Neural progenitor cell (in vitro differentiated cells): ENCODE measurements at regions not wholly inside any gene's neighbourhood (a gene's known extent, or its start where the extent isn't known, plus 50 kb on each side); places are given as distances from the start of the nearest gene placed in this dataset.
"Not testable (repeated sequence)": the region's sequence is repeated elsewhere in the genome, so short reads cannot be mapped to it uniquely, and the experiment has no call there.

ENCODE experiments used
- DNase-seq: peaks from one replicate; pipeline ENCODE4 v3.0.0-alpha.2; 2016; ENCODE audit warnings: low spot score
- H2AFZ ChIP-seq: fragments of 200-600 bp; sonication (generic); replicated peaks from 2 replicates; pipeline ENCODE4 v1.6.1; 2016; ENCODE audit warnings: antibody characterized with exemption
- H3F3A ChIP-seq: fragments of 200-600 bp; sonication (generic); 2 replicates; pipeline ENCODE4 v1.6.1; 2016; ENCODE audit warnings: antibody characterized with exemption, low read depth
- H3K27ac ChIP-seq: fragments of 200-600 bp; sonication (generic); 2 replicates; pipeline ENCODE4 v1.5.1; 2016; ENCODE audit warnings: mild to moderate bottlenecking
- H3K27me3 ChIP-seq: fragments of 200-600 bp; sonication (generic); 2 replicates; pipeline ENCODE4 v1.6.1; 2016; ENCODE audit warnings: mild to moderate bottlenecking, moderate library complexity
- H3K36me3 ChIP-seq: fragments of 200-600 bp; sonication (generic); 2 replicates; pipeline ENCODE4 v1.5.1; 2016
- H3K4me1 ChIP-seq: fragments of 200-600 bp; sonication (generic); 2 replicates; pipeline ENCODE4 v1.6.1; 2016; ENCODE audit warnings: mixed run types
- H3K4me2 ChIP-seq: fragments of 200-600 bp; sonication (generic); 2 replicates; pipeline ENCODE4 v1.6.1; 2016
- H3K4me3 ChIP-seq: fragments of 200-600 bp; sonication (generic); 2 replicates; pipeline ENCODE4 v1.5.1; 2016
- H3K79me2 ChIP-seq: fragments of 200-600 bp; sonication (generic); 2 replicates; pipeline ENCODE4 v1.6.1; 2016; ENCODE audit warnings: low read depth
- H3K9ac ChIP-seq: fragments of 200-600 bp; sonication (generic); 2 replicates; pipeline ENCODE4 v1.6.1; 2016
- H3K9me3 ChIP-seq: fragments of 200-600 bp; sonication (generic); 2 replicates; pipeline ENCODE4 v1.5.1; 2016; ENCODE audit warnings: low read depth
- H4K20me1 ChIP-seq: fragments of 200-600 bp; sonication (generic); 2 replicates; pipeline ENCODE4 v1.6.1; 2016; ENCODE audit warnings: low read depth
- H3K27ac Mint-ChIP-seq: 3 replicates; pipeline ENCODE4 v1.8.0; 2021; ENCODE audit warnings: mixed read lengths
- H3K27me3 Mint-ChIP-seq: 2 replicates; pipeline ENCODE4 v1.8.0; 2022; ENCODE audit warnings: low read depth, mild to moderate bottlenecking, inconsistent platforms, moderate library complexity, mixed read lengths; ENCODE audit not compliant: insufficient read depth
- H3K36me3 Mint-ChIP-seq: 3 replicates; pipeline ENCODE4 v1.8.0; 2021; ENCODE audit warnings: mixed read lengths
- H3K4me1 Mint-ChIP-seq: 3 replicates; pipeline ENCODE4 v1.8.0; 2021; ENCODE audit warnings: mixed read lengths
- H3K4me3 Mint-ChIP-seq: 3 replicates; pipeline ENCODE4 v1.8.0; 2021; ENCODE audit warnings: mild to moderate bottlenecking, moderate library complexity, mixed read lengths
- H3K9me3 Mint-ChIP-seq: 3 replicates; pipeline ENCODE4 v1.8.0; 2020; ENCODE audit warnings: mixed read lengths
- EZH2 ChIP-seq: fragments of 200-600 bp; sonication (generic); IDR thresholded peaks from 2 replicates; pipeline ENCODE4 v1.6.1; 2017; ENCODE audit warnings: antibody characterized with exemption, mild to moderate bottlenecking, moderate library complexity
- EZH2phosphoT487 ChIP-seq: fragments of 200-600 bp; sonication (generic); IDR thresholded peaks from 2 replicates; pipeline ENCODE4 v1.6.1; 2017; ENCODE audit warnings: antibody characterized with exemption
- TF ChIP-seq, protein P1 (sequence below): fragments of 200-600 bp; sonication (generic); IDR thresholded peaks from 2 replicates; pipeline ENCODE4 v1.5.1; 2017; ENCODE audit warnings: antibody characterized with exemption, mild to moderate bottlenecking

- not testable (repeated sequence) for H3K27ac ChIP-seq, H3F3A ChIP-seq, H2AFZ ChIP-seq, H3K4me3 ChIP-seq, H3K36me3 ChIP-seq, H3K27me3 Mint-ChIP-seq, H3K4me1 ChIP-seq, H3K4me2 ChIP-seq, H3K4me1 Mint-ChIP-seq, H3K4me3 Mint-ChIP-seq, H3K27me3 ChIP-seq, H3K27ac Mint-ChIP-seq, H3K9me3 ChIP-seq, H3K79me2 ChIP-seq, H4K20me1 ChIP-seq, DNase-seq, H3K9me3 Mint-ChIP-seq, H3K36me3 Mint-ChIP-seq, H3K9ac ChIP-seq
Observed at GRCh38 chr2:187610450-187610849, 56.2 kb upstream of the TFPI start.

GRCh38 chr2:187612857-187613256 lies 58.6 kb upstream of the TFPI start:
- Histone ChIP-seq H3K27me3 (no peaks in the 10 kb centered on the region), H2AFZ (no peak overlapping the region), H3K4me2 (no peak overlapping the region), H3K9ac (no peak overlapping the region), H3K79me2 (no peaks in the 10 kb centered on the region), H3K9me3 (no peaks in the 10 kb centered on the region), H3K27ac (no peak overlapping the region), H4K20me1 (no peaks in the 10 kb centered on the region), H3K4me3 (no peak overlapping the region), H3K36me3 (no peaks in the 10 kb centered on the region), H3F3A (no peaks in the 10 kb centered on the region), H3K4me1 (peaks cover 7% of the 10 kb centered on the region)
- Mint-ChIP-seq H3K27ac (no peak overlapping the region), H3K4me1 (peaks cover 9% of the 10 kb centered on the region), H3K4me3 (no peak overlapping the region), H3K9me3 (no peaks in the 10 kb centered on the region), H3K36me3 (no peaks in the 10 kb centered on the region), H3K27me3 (no peaks in the 10 kb centered on the region)
- TF ChIP-seq EZH2phosphoT487: no peak
- TF ChIP-seq EZH2: no peak
- TF ChIP-seq, protein P1, sequence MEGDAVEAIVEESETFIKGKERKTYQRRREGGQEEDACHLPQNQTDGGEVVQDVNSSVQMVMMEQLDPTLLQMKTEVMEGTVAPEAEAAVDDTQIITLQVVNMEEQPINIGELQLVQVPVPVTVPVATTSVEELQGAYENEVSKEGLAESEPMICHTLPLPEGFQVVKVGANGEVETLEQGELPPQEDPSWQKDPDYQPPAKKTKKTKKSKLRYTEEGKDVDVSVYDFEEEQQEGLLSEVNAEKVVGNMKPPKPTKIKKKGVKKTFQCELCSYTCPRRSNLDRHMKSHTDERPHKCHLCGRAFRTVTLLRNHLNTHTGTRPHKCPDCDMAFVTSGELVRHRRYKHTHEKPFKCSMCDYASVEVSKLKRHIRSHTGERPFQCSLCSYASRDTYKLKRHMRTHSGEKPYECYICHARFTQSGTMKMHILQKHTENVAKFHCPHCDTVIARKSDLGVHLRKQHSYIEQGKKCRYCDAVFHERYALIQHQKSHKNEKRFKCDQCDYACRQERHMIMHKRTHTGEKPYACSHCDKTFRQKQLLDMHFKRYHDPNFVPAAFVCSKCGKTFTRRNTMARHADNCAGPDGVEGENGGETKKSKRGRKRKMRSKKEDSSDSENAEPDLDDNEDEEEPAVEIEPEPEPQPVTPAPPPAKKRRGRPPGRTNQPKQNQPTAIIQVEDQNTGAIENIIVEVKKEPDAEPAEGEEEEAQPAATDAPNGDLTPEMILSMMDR: no peak
- DNase-seq: no peak

DNA sequence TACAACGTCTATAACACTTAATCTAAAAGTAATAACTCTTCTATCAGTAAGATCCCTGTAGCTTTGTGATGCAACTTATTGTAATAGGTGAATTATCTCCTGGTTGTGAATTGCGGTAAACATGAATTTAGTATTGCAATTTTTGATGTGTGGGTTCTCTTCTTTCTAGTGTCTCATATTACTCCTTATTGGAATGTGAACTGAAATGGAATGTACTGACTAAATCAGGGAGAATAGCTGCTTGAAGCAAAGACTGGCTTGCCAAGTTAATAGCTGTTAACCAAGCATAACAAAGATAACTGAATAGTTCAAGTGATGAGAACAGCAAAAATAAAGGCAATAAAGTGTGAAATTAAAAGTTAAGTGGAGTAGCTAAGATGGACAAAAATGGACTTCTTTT lies 60.5 kb upstream of the TFPI start:
- H3K9ac ChIP-seq: no peak overlapping the region
- no peak overlapping the region for H2AFZ ChIP-seq
- no peaks in the 10 kb centered on the region for H3K79me2 ChIP-seq
- H3K9me3 ChIP-seq: no peaks in the 10 kb centered on the region
- H3K4me1 ChIP-seq: peaks cover 17% of the 10 kb centered on the region
- H3K4me2 ChIP-seq: no peak overlapping the region
- DNase-seq: no peak
- H3K4me1 Mint-ChIP-seq: peaks cover 24% of the 10 kb centered on the region
- H4K20me1 ChIP-seq: no peaks in the 10 kb centered on the region
- H3K36me3 Mint-ChIP-seq: no peaks in the 10 kb centered on the region
- no peaks in the 10 kb centered on the region for H3K9me3 Mint-ChIP-seq
- H3K27me3 Mint-ChIP-seq: no peaks in the 10 kb centered on the region
- no peaks in the 10 kb centered on the region for H3K27me3 ChIP-seq
- H3K36me3 ChIP-seq: no peaks in the 10 kb centered on the region
- no peak for TF ChIP-seq EZH2
- TF ChIP-seq, protein P1: no peak
- no peak for TF ChIP-seq EZH2phosphoT487
- H3K4me3 ChIP-seq: no peak overlapping the region
- H3K4me3 Mint-ChIP-seq: no peak overlapping the region
- no peak overlapping the region for H3K27ac ChIP-seq
- no peak overlapping the region for H3K27ac Mint-ChIP-seq
- no peaks in the 10 kb centered on the region for H3F3A ChIP-seq

DNA sequence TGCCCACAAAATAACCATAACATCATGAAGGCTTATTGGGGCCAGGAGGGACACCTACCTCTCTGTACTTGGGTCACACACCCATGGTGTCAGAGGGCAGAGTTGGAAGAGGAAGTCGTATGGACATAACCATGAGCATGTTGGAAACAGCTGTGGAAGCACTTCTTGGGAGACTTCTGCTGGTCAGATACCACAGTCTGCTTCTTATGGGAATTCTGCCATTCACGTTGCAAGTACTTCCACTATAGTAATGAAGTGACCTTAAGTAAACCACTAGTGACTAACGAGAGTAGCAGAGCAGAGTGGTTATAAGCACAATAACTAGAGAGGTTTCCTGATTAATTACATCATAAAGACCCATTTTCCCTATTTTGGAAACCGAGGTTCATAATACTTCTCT lies 61.1 kb upstream of the TFPI start:
- H4K20me1 ChIP-seq: no peaks in the 10 kb centered on the region
- Mint-ChIP-seq H3K27ac (no peak overlapping the region), H3K4me1 (peaks cover 24% of the 10 kb centered on the region), H3K27me3 (no peaks in the 10 kb centered on the region), H3K36me3 (no peaks in the 10 kb centered on the region), H3K9me3 (no peaks in the 10 kb centered on the region), H3K4me3 (no peak overlapping the region)
- H3K4me2 ChIP-seq: no peak overlapping the region
- H3K79me2 ChIP-seq: no peaks in the 10 kb centered on the region
- H2AFZ ChIP-seq: no peak overlapping the region
- no peaks in the 10 kb centered on the region for H3F3A ChIP-seq
- no peak overlapping the region for H3K27ac ChIP-seq
- DNase-seq: no peak
- TF ChIP-seq EZH2phosphoT487 (no peak), EZH2 (no peak)
- TF ChIP-seq, protein P1: no peak
- peaks cover 17% of the 10 kb centered on the region for H3K4me1 ChIP-seq
- H3K4me3 ChIP-seq: no peak overlapping the region
- H3K9ac ChIP-seq: no peak overlapping the region
- no peaks in the 10 kb centered on the region for H3K27me3 ChIP-seq
- no peaks in the 10 kb centered on the region for H3K36me3 ChIP-seq
- no peaks in the 10 kb centered on the region for H3K9me3 ChIP-seq
